HL-60 (cell line): ENCODE measurements at regions not wholly inside any gene's neighbourhood (a gene's known extent, or its start where the extent isn't known, plus 50 kb on each side); places are given as distances from the start of the nearest gene placed in this dataset.

Experiments used
- POLR2AphosphoS5 ChIP-seq: IDR thresholded peaks from 2 replicates; pipeline ENCODE4 v1.6.1; 2012; ENCODE audit warnings: low read depth
- TF ChIP-seq, protein P1 (sequence below): IDR thresholded peaks from one replicate; pipeline ENCODE4 v1.5.1; 2011; ENCODE audit warnings: low read length, control low read depth, inconsistent platforms; ENCODE audit not compliant: insufficient read depth
- TF ChIP-seq, protein P2 (sequence below): IDR thresholded peaks from 2 replicates; pipeline ENCODE4 v1.6.1; 2012; ENCODE audit warnings: low read depth; ENCODE audit not compliant: insufficient replicate concordance

DNA sequence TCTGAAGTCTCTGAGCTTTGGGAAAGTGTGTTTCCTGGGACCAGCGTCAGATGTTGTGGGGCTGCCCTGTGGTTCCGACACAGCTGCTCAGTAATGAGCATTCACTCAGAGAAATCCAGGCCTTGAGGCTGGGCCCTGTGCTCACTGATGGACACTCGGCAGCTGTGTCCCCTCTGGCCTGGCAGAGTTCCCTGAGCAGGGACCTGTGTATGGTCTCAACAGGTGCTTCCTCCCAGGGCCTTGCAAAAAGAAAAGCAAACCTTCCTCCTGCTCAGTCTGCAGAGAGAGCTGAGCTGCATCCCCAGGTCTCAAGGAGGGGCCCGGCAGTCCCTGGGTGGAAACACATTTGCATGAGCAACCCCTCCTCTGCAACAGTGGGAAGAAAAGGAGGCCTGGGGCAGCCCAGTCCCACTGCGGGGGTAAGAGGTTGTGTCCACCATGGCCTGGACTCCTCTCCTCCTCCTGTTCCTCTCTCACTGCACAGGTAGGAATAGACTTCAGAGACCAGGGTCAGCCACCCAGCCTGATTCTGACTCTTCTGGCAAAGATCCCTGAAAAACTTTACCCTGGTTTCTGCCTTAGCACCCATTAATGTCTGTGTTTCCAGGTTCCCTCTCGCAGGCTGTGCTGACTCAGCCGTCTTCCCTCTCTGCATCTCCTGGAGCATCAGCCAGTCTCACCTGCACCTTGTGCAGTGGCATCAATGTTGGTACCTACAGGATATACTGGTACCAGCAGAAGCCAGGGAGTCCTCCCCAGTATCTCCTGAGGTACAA is 131.2 kb downstream of the VPREB1 start:
- TF ChIP-seq, protein P1, sequence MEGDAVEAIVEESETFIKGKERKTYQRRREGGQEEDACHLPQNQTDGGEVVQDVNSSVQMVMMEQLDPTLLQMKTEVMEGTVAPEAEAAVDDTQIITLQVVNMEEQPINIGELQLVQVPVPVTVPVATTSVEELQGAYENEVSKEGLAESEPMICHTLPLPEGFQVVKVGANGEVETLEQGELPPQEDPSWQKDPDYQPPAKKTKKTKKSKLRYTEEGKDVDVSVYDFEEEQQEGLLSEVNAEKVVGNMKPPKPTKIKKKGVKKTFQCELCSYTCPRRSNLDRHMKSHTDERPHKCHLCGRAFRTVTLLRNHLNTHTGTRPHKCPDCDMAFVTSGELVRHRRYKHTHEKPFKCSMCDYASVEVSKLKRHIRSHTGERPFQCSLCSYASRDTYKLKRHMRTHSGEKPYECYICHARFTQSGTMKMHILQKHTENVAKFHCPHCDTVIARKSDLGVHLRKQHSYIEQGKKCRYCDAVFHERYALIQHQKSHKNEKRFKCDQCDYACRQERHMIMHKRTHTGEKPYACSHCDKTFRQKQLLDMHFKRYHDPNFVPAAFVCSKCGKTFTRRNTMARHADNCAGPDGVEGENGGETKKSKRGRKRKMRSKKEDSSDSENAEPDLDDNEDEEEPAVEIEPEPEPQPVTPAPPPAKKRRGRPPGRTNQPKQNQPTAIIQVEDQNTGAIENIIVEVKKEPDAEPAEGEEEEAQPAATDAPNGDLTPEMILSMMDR = no peak
- no peak for TF ChIP-seq POLR2AphosphoS5
- TF ChIP-seq, protein P2, sequence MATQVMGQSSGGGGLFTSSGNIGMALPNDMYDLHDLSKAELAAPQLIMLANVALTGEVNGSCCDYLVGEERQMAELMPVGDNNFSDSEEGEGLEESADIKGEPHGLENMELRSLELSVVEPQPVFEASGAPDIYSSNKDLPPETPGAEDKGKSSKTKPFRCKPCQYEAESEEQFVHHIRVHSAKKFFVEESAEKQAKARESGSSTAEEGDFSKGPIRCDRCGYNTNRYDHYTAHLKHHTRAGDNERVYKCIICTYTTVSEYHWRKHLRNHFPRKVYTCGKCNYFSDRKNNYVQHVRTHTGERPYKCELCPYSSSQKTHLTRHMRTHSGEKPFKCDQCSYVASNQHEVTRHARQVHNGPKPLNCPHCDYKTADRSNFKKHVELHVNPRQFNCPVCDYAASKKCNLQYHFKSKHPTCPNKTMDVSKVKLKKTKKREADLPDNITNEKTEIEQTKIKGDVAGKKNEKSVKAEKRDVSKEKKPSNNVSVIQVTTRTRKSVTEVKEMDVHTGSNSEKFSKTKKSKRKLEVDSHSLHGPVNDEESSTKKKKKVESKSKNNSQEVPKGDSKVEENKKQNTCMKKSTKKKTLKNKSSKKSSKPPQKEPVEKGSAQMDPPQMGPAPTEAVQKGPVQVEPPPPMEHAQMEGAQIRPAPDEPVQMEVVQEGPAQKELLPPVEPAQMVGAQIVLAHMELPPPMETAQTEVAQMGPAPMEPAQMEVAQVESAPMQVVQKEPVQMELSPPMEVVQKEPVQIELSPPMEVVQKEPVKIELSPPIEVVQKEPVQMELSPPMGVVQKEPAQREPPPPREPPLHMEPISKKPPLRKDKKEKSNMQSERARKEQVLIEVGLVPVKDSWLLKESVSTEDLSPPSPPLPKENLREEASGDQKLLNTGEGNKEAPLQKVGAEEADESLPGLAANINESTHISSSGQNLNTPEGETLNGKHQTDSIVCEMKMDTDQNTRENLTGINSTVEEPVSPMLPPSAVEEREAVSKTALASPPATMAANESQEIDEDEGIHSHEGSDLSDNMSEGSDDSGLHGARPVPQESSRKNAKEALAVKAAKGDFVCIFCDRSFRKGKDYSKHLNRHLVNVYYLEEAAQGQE = no peak
